ENCODE measurements at regions not wholly inside any gene's neighbourhood (a gene's known extent, or its start where the extent isn't known, plus 50 kb on each side); places are given as distances from the start of the nearest gene placed in this dataset.
A peak's percentile ranks its signal among the peaks of the same experiment; 100 is the strongest.

GRCh38 chr6:8225113-8225512 is 122.8 kb upstream of the EEF1E1 start:
- peaks cover 3% of the 10 kb centered on the region for H3K27me3 ChIP-seq (ENCODE audit: insufficient read depth, poor library complexity, severe bottlenecking)
- no peak overlapping the region for H3K27ac ChIP-seq (replicated peaks)
- DNase-seq (ENCODE audit: low read depth in 1 of 2, low spot score in 1 of 2) = no peak
- TF ChIP-seq REST (IDR thresholded peaks at IDR 0.05; ENCODE audit: insufficient replicate concordance, low read depth) (no peak), SPI1 (IDR thresholded peaks at IDR 0.05; ENCODE audit: borderline replicate concordance, low read depth) (no peak), POLR2AphosphoS5 (IDR thresholded peaks at IDR 0.05; ENCODE audit: low read depth) (no peak), GABPA (IDR thresholded peaks at IDR 0.05; ENCODE audit: low read depth) (no peak), CTCF (IDR thresholded peaks at IDR 0.05; ENCODE audit: insufficient read depth, low read length) (no peak)
- H3K4me3 ChIP-seq (replicated peaks; ENCODE audit: insufficient read depth, low read length) = no peak overlapping the region

GRCh38 chr6:8223678-8224077 is 121.3 kb upstream of the EEF1E1 start:
- no peak for DNase-seq (ENCODE audit: low read depth in 1 of 2, low spot score in 1 of 2)
- Histone ChIP-seq H3K27me3 (ENCODE audit: insufficient read depth, poor library complexity, severe bottlenecking) (no peaks in the 10 kb centered on the region), H3K27ac (replicated peaks) (no peak overlapping the region), H3K4me3 (replicated peaks; ENCODE audit: insufficient read depth, low read length) (no peak overlapping the region)
- TF ChIP-seq POLR2AphosphoS5 (IDR thresholded peaks at IDR 0.05; ENCODE audit: low read depth) (no peak), SPI1 (IDR thresholded peaks at IDR 0.05; ENCODE audit: borderline replicate concordance, low read depth) (no peak), GABPA (IDR thresholded peaks at IDR 0.05; ENCODE audit: low read depth) (no peak), REST (IDR thresholded peaks at IDR 0.05; ENCODE audit: insufficient replicate concordance, low read depth) (no peak), CTCF (IDR thresholded peaks at IDR 0.05; ENCODE audit: insufficient read depth, low read length) (no peak)

GRCh38 chr6:8219352-8219943 is 117.1 kb upstream of the EEF1E1 start:
- Histone ChIP-seq H3K4me3 (replicated peaks; ENCODE audit: insufficient read depth, low read length) (no peak overlapping the region), H3K27me3 (ENCODE audit: insufficient read depth, poor library complexity, severe bottlenecking) (no peaks in the 10 kb centered on the region), H3K27ac (replicated peaks) (no peak overlapping the region)
- peak; percentile 6 to 23 for DNase-seq (ENCODE audit: low read depth in 1 of 2, low spot score in 1 of 2)
- no peak for TF ChIP-seq POLR2AphosphoS5 (IDR thresholded peaks at IDR 0.05; ENCODE audit: low read depth)
- TF ChIP-seq CTCF (IDR thresholded peaks at IDR 0.05; ENCODE audit: insufficient read depth, low read length) = peak; percentile 23
- TF ChIP-seq SPI1 (IDR thresholded peaks at IDR 0.05; ENCODE audit: borderline replicate concordance, low read depth) = no peak
- no peak for TF ChIP-seq REST (IDR thresholded peaks at IDR 0.05; ENCODE audit: insufficient replicate concordance, low read depth)
- TF ChIP-seq GABPA (IDR thresholded peaks at IDR 0.05; ENCODE audit: low read depth) = no peak

Measured in HL-60 (cell line).